Sigmoid colon (tissue), 6 donors: ENCODE measurements at regions not wholly inside any gene's neighbourhood (a gene's known extent, or its start where the extent isn't known, plus 50 kb on each side); places are given as distances from the start of the nearest gene placed in this dataset.

Source experiments
- DNase-seq: peaks from one replicate; pipeline ENCODE4 v3.0.0-alpha.2; 2019
- H3K27ac ChIP-seq, 4 donors: fragments of 200-600 bp; sonication (generic); one replicate each; pipeline ENCODE4 v1.5.1; 2016 to 2019; ENCODE audit warnings: mild to moderate bottlenecking in 1 of 4
- H3K27me3 ChIP-seq, 3 donors: fragments of 200-600 bp; sonication (generic); one replicate each; pipeline ENCODE4 v1.5.1; 2019; ENCODE audit warnings: mild to moderate bottlenecking in 1 of 3
- H3K36me3 ChIP-seq, 4 donors: fragments of 200-600 bp; sonication (generic); one replicate each; pipeline ENCODE4 v1.5.1; 2016 to 2019
- H3K4me1 ChIP-seq, 4 donors: fragments of 200-600 bp; sonication (generic); one replicate each; pipeline ENCODE4 v1.5.1; 2017 to 2019
- H3K4me3 ChIP-seq, 4 donors: fragments of 200-600 bp; sonication (generic); one replicate each; pipeline ENCODE4 v1.5.1; 2017 to 2019; ENCODE audit warnings: mild to moderate bottlenecking in 2 of 4, moderate library complexity in 1 of 4
- H3K9me3 ChIP-seq, 4 donors: fragments of 200-600 bp in 3 of 4; sonication (generic) in 3 of 4; one replicate each; pipeline versions ENCODE4 v1.5.1 to v1.6.1; 2013 to 2019
- CTCF ChIP-seq, 4 experiments: fragments of 450-650 bp in 3 of 4; fragments of 200-600 bp in 1 of 4; IDR thresholded peaks; one replicate each; pipeline ENCODE4 v1.5.1; 2016 to 2019; ENCODE audit warnings: antibody characterized with exemption in 4 of 4, mild to moderate bottlenecking in 3 of 4, moderate library complexity in 2 of 4
- EP300 ChIP-seq, 4 donors: sonication (generic); formaldehyde crosslinking; IDR thresholded peaks; one replicate each; pipeline ENCODE4 v1.6.1; 2017; ENCODE audit warnings: antibody characterized with exemption in 4 of 4
- POLR2A ChIP-seq, 2 donors: fragments of 450-650 bp; IDR thresholded peaks; one replicate each; pipeline ENCODE4 v1.6.1; 2016; ENCODE audit warnings: antibody characterized with exemption in 2 of 2, mild to moderate bottlenecking in 2 of 2, moderate library complexity in 2 of 2
- POLR2AphosphoS5 ChIP-seq, 4 donors: sonication (generic); formaldehyde crosslinking; IDR thresholded peaks; one replicate each; pipeline ENCODE4 v1.6.1; 2017; ENCODE audit warnings: antibody characterized with exemption in 4 of 4
- WGBS, 2 donors: extraction: QIAGEN DNeasy Blood & Tissue Kit; methylation state at CpG; one replicate each; pipeline ENCODE4 v1.1.7; 2013; 5-methylcytosine and 5-hydroxymethylcytosine counted together
- intact Hi-C: fragments of 100-400 bp; cut with DNase I; formaldehyde crosslinking; loops from one replicate; pipeline ENCODE4 v1.15.1; 2023
- donor health status: healthy with polysubstance abuse.
- donor health status: healthy.

GRCh38 chr4:24456431-24456830 is 127.9 kb downstream of the DHX15 start:
- Histone ChIP-seq H3K27me3 (no peaks in the 10 kb centered on the region), H3K36me3 (no peaks in the 10 kb centered on the region), H3K4me1 (no peaks in the 10 kb centered on the region), H3K9me3 (no peaks in the 10 kb centered on the region), H3K4me3 (no peak overlapping the region), H3K27ac (no peak overlapping the region)
- intact Hi-C loops: no loop called here
- TF ChIP-seq POLR2A (IDR thresholded peaks at IDR 0.05): no peak
- no peak for TF ChIP-seq EP300 (IDR thresholded peaks at IDR 0.05)
- no peak for TF ChIP-seq POLR2AphosphoS5 (IDR thresholded peaks at IDR 0.05)
- no peak for TF ChIP-seq CTCF (IDR thresholded peaks at IDR 0.05)
- no peak for DNase-seq
- WGBS, 2 donors: 26 to 72% methylated on average over 2 of the region's 2 CpGs

- no peak for DNase-seq
- no peak overlapping the region for H3K4me3 ChIP-seq
- TF ChIP-seq POLR2A (IDR thresholded peaks at IDR 0.05) (no peak), POLR2AphosphoS5 (IDR thresholded peaks at IDR 0.05) (no peak), CTCF (IDR thresholded peaks at IDR 0.05) (no peak), EP300 (IDR thresholded peaks at IDR 0.05) (no peak)
- no peaks in the 10 kb centered on the region for H3K9me3 ChIP-seq
- H3K36me3 ChIP-seq: no peaks in the 10 kb centered on the region
- H3K27ac ChIP-seq: no peak overlapping the region
- no peaks in the 10 kb centered on the region for H3K4me1 ChIP-seq
- 76 to 85% methylated on average over 2 of the region's 2 CpGs for WGBS, 2 donors
- H3K27me3 ChIP-seq: no peaks in the 10 kb centered on the region
- intact Hi-C loops: no loop called here
These were observed 130.4 kb downstream of the DHX15 start for GRCh38 chr4:24453951-24454350.

- no peaks in the 10 kb centered on the region for H3K27me3 ChIP-seq
- no peaks in the 10 kb centered on the region for H3K4me1 ChIP-seq
- H3K4me3 ChIP-seq: no peak overlapping the region
- no peak for DNase-seq
- no peak overlapping the region for H3K27ac ChIP-seq
- 95 to 96% methylated on average over 2 of the region's 2 CpGs for WGBS, 2 donors
- intact Hi-C loops: no loop called here
- no peak for TF ChIP-seq POLR2AphosphoS5 (IDR thresholded peaks at IDR 0.05)
- no peak for TF ChIP-seq POLR2A (IDR thresholded peaks at IDR 0.05)
- TF ChIP-seq CTCF (IDR thresholded peaks at IDR 0.05): no peak
- TF ChIP-seq EP300 (IDR thresholded peaks at IDR 0.05): no peak
- no peaks in the 10 kb centered on the region for H3K36me3 ChIP-seq
- H3K9me3 ChIP-seq: no peaks in the 10 kb centered on the region
These were observed 132.5 kb downstream of the DHX15 start for GRCh38 chr4:24451870-24452269.

- no peak for DNase-seq
- intact Hi-C loops: no loop called here
- Histone ChIP-seq H3K4me1 (no peaks in the 10 kb centered on the region), H3K36me3 (no peaks in the 10 kb centered on the region), H3K27me3 (no peaks in the 10 kb centered on the region), H3K4me3 (no peak overlapping the region), H3K9me3 (no peaks in the 10 kb centered on the region), H3K27ac (no peak overlapping the region)
- TF ChIP-seq POLR2AphosphoS5 (IDR thresholded peaks at IDR 0.05) (no peak), EP300 (IDR thresholded peaks at IDR 0.05) (no peak), CTCF (IDR thresholded peaks at IDR 0.05) (no peak), POLR2A (IDR thresholded peaks at IDR 0.05) (no peak)
- whole genome bisulfite sequencing, 2 donors: 70 to 79% methylated on average over 4 of the region's 4 CpGs
These were observed 141.2 kb downstream of the DHX15 start for GRCh38 chr4:24443200-24443599.

GRCh38 chr4:24440765-24441164 is 143.6 kb downstream of the DHX15 start:
- Histone ChIP-seq H3K27ac (no peak overlapping the region), H3K36me3 (no peaks in the 10 kb centered on the region), H3K4me3 (no peak overlapping the region), H3K4me1 (no peaks in the 10 kb centered on the region), H3K9me3 (no peaks in the 10 kb centered on the region), H3K27me3 (no peaks in the 10 kb centered on the region)
- TF ChIP-seq POLR2AphosphoS5 (IDR thresholded peaks at IDR 0.05) (no peak), CTCF (IDR thresholded peaks at IDR 0.05) (no peak), POLR2A (IDR thresholded peaks at IDR 0.05) (no peak), EP300 (IDR thresholded peaks at IDR 0.05) (no peak)
- intact Hi-C loops: no loop called here
- DNase-seq: no peak
- WGBS, 2 donors: 93 to 95% methylated on average over 2 of the region's 2 CpGs
